ENCODE measurements at regions not wholly inside any gene's neighbourhood (a gene's known extent, or its start where the extent isn't known, plus 50 kb on each side); places are given as distances from the start of the nearest gene placed in this dataset.
A peak's percentile ranks its signal among the peaks of the same experiment; 100 is the strongest.

DNA sequence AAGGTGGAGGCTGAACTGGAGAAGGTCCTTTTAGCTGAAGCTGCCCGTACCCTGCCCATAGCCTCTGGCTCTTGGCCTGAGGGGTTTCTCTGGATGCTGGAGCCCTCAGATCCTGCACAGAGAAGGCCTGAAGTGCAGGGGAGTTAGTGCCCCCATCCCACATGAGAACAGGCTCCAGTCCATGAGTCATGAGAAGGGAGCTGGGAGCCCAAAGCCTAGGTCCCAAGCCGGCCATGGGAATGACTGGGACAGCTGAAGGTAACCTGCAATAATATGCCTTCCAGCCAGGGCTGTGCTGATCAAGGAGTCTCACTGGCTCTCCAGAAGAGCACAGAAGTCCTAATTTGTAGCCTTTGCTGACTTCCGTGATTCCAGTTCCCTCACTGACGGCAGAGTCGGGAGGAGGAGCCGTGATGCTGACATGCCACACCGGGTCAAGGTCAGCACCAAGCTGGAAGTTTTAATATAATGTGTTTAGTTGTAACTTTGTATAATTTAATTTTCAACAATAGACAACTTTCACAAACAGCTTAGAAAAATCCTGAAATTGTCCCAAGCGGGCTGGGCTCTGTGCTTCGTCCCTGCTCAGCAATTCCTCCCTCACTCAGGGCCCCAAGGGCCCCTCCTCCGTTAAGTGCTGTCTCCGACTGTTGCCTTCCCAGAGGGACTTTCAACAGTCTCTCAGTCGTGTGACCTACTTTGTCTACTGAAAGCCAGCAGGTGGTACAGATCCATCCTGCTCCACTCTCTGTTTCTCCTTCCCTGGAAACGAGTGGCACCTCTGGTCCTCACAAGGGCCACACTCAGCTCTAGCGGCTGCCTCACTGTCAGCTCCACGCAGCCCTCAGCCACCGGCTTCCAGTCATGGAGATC lies 387.8 kb downstream of the GADD45G start:
- Histone ChIP-seq H3K36me3 (no peaks in the 10 kb centered on the region), H3K4me1 (replicated peaks) (no peaks in the 10 kb centered on the region), H3K27ac (no peak overlapping the region), H3K27me3 (replicated peaks; ENCODE audit: insufficient read depth) (no peaks in the 10 kb centered on the region), H3K4me3 (no peak overlapping the region), H3K9me3 (no peaks in the 10 kb centered on the region)
- 81% methylated on average over 16 of the region's 16 CpGs for WGBS
- TF ChIP-seq, protein P1, sequence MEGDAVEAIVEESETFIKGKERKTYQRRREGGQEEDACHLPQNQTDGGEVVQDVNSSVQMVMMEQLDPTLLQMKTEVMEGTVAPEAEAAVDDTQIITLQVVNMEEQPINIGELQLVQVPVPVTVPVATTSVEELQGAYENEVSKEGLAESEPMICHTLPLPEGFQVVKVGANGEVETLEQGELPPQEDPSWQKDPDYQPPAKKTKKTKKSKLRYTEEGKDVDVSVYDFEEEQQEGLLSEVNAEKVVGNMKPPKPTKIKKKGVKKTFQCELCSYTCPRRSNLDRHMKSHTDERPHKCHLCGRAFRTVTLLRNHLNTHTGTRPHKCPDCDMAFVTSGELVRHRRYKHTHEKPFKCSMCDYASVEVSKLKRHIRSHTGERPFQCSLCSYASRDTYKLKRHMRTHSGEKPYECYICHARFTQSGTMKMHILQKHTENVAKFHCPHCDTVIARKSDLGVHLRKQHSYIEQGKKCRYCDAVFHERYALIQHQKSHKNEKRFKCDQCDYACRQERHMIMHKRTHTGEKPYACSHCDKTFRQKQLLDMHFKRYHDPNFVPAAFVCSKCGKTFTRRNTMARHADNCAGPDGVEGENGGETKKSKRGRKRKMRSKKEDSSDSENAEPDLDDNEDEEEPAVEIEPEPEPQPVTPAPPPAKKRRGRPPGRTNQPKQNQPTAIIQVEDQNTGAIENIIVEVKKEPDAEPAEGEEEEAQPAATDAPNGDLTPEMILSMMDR (IDR thresholded peaks at IDR 0.05), result no peak
- TF ChIP-seq POLR2A (IDR thresholded peaks at IDR 0.05) (no peak), POLR2AphosphoS5 (IDR thresholded peaks at IDR 0.05) (no peak)
- intact Hi-C loops (cut with DNase I), result no loop called here
- no peak for DNase-seq (ENCODE audit: low spot score)

DNA sequence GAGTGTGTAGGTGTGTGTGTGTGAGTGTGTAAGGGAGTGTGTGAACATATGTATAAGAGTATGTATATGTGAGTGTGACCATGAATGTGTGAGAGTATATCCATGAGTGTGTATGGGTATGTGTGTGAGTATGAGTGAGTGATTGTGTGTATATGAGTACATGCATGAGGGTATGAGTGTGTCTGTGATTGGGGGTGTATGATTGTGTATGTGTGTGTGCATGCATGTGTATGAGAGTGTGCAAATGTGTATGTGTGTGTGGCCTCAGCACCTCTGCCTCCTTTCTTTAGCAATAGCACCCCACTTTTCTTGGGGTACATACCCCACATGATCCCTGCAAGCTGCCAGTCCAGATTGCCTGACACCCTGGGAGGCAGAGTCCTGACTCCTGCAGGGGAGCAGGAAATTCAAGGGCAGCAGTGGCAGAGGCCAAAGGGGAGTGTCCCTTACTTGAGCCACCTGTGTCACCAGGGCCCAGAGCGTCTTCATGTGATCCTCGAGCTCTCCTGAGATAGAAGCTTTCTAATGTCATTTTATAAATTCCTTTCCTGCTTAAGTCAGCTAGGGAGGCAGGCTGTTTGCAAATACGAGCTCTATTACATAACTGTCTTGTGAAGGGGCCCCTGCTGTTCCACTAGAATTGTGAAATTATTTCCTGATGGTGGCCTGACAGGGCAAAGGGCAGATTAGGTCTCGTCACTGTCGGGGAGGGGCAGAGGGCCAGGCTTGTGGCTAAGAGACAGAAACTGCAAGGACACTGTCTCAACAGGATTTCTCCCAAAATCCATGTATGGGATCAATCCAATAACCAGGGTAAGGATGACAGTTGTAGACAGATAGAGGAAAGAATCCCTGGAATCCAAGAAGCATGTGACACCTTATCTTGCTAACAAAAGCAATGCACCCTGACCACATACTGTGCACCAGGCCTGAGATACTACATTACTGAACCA lies 389.1 kb downstream of the GADD45G start:
- no peak for DNase-seq (ENCODE audit: low spot score)
- Histone ChIP-seq H3K4me3 (no peak overlapping the region), H3K36me3 (no peaks in the 10 kb centered on the region), H3K27me3 (replicated peaks; ENCODE audit: insufficient read depth) (no peaks in the 10 kb centered on the region), H3K9me3 (no peaks in the 10 kb centered on the region), H3K4me1 (replicated peaks) (peaks cover 4% of the 10 kb centered on the region), H3K27ac (no peak overlapping the region)
- WGBS, result 33% methylated on average over 5 of the region's 5 CpGs
- no peak for TF ChIP-seq POLR2A (IDR thresholded peaks at IDR 0.05)
- TF ChIP-seq, protein P1 (IDR thresholded peaks at IDR 0.05), result no peak
- no peak for TF ChIP-seq POLR2AphosphoS5 (IDR thresholded peaks at IDR 0.05)
- intact Hi-C loops (cut with DNase I), result no loop called here

DNA sequence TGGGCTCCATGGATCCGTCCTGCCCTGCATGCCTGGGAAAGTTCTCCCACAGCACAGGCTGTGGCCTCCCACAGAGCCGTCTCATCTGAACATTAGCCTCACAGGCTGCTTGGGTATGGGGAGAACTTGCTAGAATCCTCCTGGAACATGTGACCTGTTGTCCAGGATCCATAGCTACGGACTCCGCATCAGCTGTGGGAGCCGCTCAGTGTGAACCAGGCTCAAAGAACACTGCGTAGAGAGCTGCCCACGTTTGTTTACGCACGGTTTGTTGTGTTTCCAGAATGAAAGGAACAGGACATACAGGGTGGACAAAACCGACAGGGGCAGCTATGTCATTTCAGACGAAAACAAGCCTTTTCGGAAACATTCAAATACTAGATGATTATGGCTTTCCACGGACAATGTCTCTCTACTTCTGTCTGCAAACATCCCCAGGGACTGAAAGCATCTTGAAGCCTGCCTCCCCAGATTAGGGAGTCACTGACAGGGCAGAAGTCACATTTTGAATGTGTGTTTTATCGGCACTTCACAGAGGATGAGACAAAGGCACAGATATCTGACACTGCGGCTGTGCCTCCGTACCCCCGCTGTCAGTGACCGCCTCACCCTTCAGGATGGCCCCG lies 390.3 kb downstream of the GADD45G start:
- TF ChIP-seq POLR2AphosphoS5 (IDR thresholded peaks at IDR 0.05), result peak; percentile 45
- TF ChIP-seq, protein P1 (IDR thresholded peaks at IDR 0.05), result no peak
- Histone ChIP-seq H3K9me3 (no peaks in the 10 kb centered on the region), H3K4me3 (no peak overlapping the region), H3K27ac (peak overlapping the region; percentile 3 to 43), H3K27me3 (replicated peaks; ENCODE audit: insufficient read depth) (no peaks in the 10 kb centered on the region), H3K4me1 (replicated peaks) (peaks cover 14% of the 10 kb centered on the region), H3K36me3 (no peaks in the 10 kb centered on the region)
- intact Hi-C loops (cut with DNase I), result no loop called here
- 75% methylated on average over 19 of the region's 19 CpGs for WGBS
- DNase-seq (ENCODE audit: low spot score), result no peak

DNA sequence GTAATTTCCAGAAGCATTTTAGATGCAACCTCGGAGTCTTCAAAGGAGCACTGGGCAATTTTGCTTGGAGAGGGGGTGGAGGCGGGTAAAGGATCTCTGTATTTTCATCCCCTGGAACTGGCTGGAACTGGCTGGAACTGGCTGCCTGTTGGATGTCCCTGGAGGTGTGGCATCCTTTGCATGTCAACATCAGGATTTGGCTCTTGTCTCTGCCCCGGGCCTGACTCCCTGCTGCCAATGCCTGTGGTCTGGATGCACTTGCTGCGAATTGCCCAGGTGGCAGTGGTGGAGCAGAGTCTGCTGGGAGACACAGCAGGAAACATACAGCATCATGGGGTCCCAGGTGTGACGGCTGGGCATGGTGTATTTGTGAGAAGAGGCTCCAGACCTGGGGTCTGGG lies 391.3 kb downstream of the GADD45G start:
- H3K27me3 ChIP-seq (replicated peaks; ENCODE audit: insufficient read depth), result no peaks in the 10 kb centered on the region
- WGBS, result 57% methylated on average over 5 of the region's 5 CpGs
- H3K27ac ChIP-seq, result no peak overlapping the region
- H3K4me3 ChIP-seq, result no peak overlapping the region
- DNase-seq (ENCODE audit: low spot score), result peak; percentile 62
- no peaks in the 10 kb centered on the region for H3K36me3 ChIP-seq
- TF ChIP-seq, protein P1 (IDR thresholded peaks at IDR 0.05), result no peak
- no peak for TF ChIP-seq POLR2A (IDR thresholded peaks at IDR 0.05)
- peak; percentile 15 for TF ChIP-seq POLR2AphosphoS5 (IDR thresholded peaks at IDR 0.05)
- peaks cover 14% of the 10 kb centered on the region for H3K4me1 ChIP-seq (replicated peaks)
- intact Hi-C loops (cut with DNase I), result no loop called here
- H3K9me3 ChIP-seq, result no peaks in the 10 kb centered on the region
